H9 (cell line): ENCODE measurements at regions not wholly inside any gene's neighbourhood (a gene's known extent, or its start where the extent isn't known, plus 50 kb on each side); places are given as distances from the start of the nearest gene placed in this dataset.
A peak's percentile ranks its signal among the peaks of the same experiment; 100 is the strongest.

Experiments used
- DNase-seq: peaks from one replicate; pipeline ENCODE4 v3.0.0-alpha.2; 2017
- H2AFZ ChIP-seq: one replicate; pipeline ENCODE4 v1.6.1; 2013; ENCODE audit warnings: mild to moderate bottlenecking, low read length, control low read depth, moderate library complexity
- H2AK5ac ChIP-seq: 2 replicates; pipeline ENCODE4 v1.6.1; 2013; ENCODE audit warnings: low read length, control low read depth, mixed read lengths; ENCODE audit not compliant: insufficient read length
- H2BK120ac ChIP-seq: one replicate; pipeline ENCODE4 v1.6.1; 2013; ENCODE audit warnings: low read depth, mild to moderate bottlenecking, low read length, control low read depth, inconsistent platforms; ENCODE audit not compliant: poor library complexity, severe bottlenecking
- H2BK12ac ChIP-seq: 2 replicates; pipeline ENCODE4 v1.6.1; 2013; ENCODE audit warnings: low read length, control low read depth, mixed read lengths, low read depth; ENCODE audit not compliant: insufficient read length
- H2BK15ac ChIP-seq: 2 replicates; pipeline ENCODE4 v1.6.1; 2013; ENCODE audit warnings: low read depth, low read length, control low read depth
- H2BK20ac ChIP-seq: one replicate; pipeline ENCODE4 v1.6.1; 2013; ENCODE audit warnings: low read depth, mild to moderate bottlenecking, low read length, control low read depth, inconsistent platforms; ENCODE audit not compliant: poor library complexity, severe bottlenecking
- H2BK5ac ChIP-seq: 2 replicates; pipeline ENCODE4 v1.6.1; 2013; ENCODE audit warnings: low read length, control low read depth, mixed read lengths; ENCODE audit not compliant: insufficient read length
- H3K14ac ChIP-seq: 2 replicates; pipeline ENCODE4 v1.6.1; 2013; ENCODE audit warnings: low read length, control low read depth; ENCODE audit not compliant: insufficient read depth
- H3K18ac ChIP-seq: 2 replicates; pipeline ENCODE4 v1.6.1; 2013; ENCODE audit warnings: low read depth, mild to moderate bottlenecking, mixed read lengths, low read length, control low read depth; ENCODE audit not compliant: insufficient read length
- H3K23ac ChIP-seq: 2 replicates; pipeline ENCODE4 v1.6.1; 2013; ENCODE audit warnings: low read length, control low read depth, mixed read lengths, low read depth; ENCODE audit not compliant: insufficient read length
- H3K23me2 ChIP-seq: 2 replicates; pipeline ENCODE4 v1.6.1; 2013; ENCODE audit warnings: low read depth, mild to moderate bottlenecking, mixed read lengths, low read length, control low read depth; ENCODE audit not compliant: insufficient read length, poor library complexity, severe bottlenecking
- H3K27ac ChIP-seq: 2 replicates; pipeline ENCODE4 v1.5.1; 2013; ENCODE audit warnings: low read length, control low read depth, mixed read lengths, low read depth; ENCODE audit not compliant: insufficient read length
- H3K27me3 ChIP-seq: 2 replicates; pipeline ENCODE4 v1.6.1; 2013; ENCODE audit warnings: low read length, control low read depth, inconsistent platforms; ENCODE audit not compliant: insufficient read depth
- H3K4ac ChIP-seq: 2 replicates; pipeline ENCODE4 v1.6.1; 2013; ENCODE audit warnings: low read depth, mild to moderate bottlenecking, control low read depth, inconsistent platforms, low read length, moderate library complexity
- H3K4me1 ChIP-seq: 2 replicates; pipeline ENCODE4 v1.6.1; 2013; ENCODE audit warnings: low read length, control low read depth, inconsistent platforms; ENCODE audit not compliant: insufficient read depth
- H3K4me2 ChIP-seq: 2 replicates; pipeline ENCODE4 v1.6.1; 2013; ENCODE audit warnings: low read length, control low read depth, mixed read lengths; ENCODE audit not compliant: insufficient read length, insufficient read depth
- H3K56ac ChIP-seq: 2 replicates; pipeline ENCODE4 v1.6.1; 2013; ENCODE audit warnings: low read depth, mild to moderate bottlenecking, mixed read lengths, low read length, control low read depth; ENCODE audit not compliant: insufficient read length
- H3K79me1 ChIP-seq: 2 replicates; pipeline ENCODE4 v1.6.1; 2013; ENCODE audit warnings: low read depth, mild to moderate bottlenecking, moderate library complexity, low read length, control low read depth, inconsistent platforms; ENCODE audit not compliant: insufficient read depth, poor library complexity, severe bottlenecking
- H3K79me2 ChIP-seq: 2 replicates; pipeline ENCODE4 v1.6.1; 2013; ENCODE audit warnings: low read length, control low read depth, inconsistent platforms; ENCODE audit not compliant: insufficient read depth
- H3K9ac ChIP-seq: 2 replicates; pipeline ENCODE4 v1.6.1; 2013; ENCODE audit warnings: low read length, control low read depth, mixed read lengths; ENCODE audit not compliant: insufficient read length; ENCODE audit errors: extremely low read depth
- H3K9me3 ChIP-seq: one replicate; pipeline ENCODE4 v1.6.1; 2013; ENCODE audit warnings: low read depth, low read length, inconsistent platforms; ENCODE audit not compliant: control insufficient read depth
- H3T11ph ChIP-seq: one replicate; pipeline ENCODE4 v1.6.1; 2013; ENCODE audit warnings: mild to moderate bottlenecking, low read length, control low read depth, inconsistent platforms
- H4K20me1 ChIP-seq: one replicate; pipeline ENCODE4 v1.6.1; 2013; ENCODE audit not compliant: control insufficient read depth, insufficient read length, insufficient read depth
- H4K5ac ChIP-seq: 2 replicates; pipeline ENCODE4 v1.6.1; 2013; ENCODE audit warnings: low read depth, mild to moderate bottlenecking, mixed read lengths, low read length, control low read depth; ENCODE audit not compliant: insufficient read length
- H4K8ac ChIP-seq: replicated peaks from 2 replicates; pipeline ENCODE4 v1.6.1; 2013; ENCODE audit warnings: low read length, control low read depth, mixed read lengths, low read depth; ENCODE audit not compliant: insufficient read length
- H4K91ac ChIP-seq: 2 replicates; pipeline ENCODE4 v1.6.1; 2013; ENCODE audit warnings: low read depth, mild to moderate bottlenecking, moderate library complexity, mixed read lengths, low read length, control low read depth; ENCODE audit not compliant: insufficient read length
- H3K27ac Mint-ChIP-seq, 3 experiments: 2 replicates in 2 of 3; 3 replicates in 1 of 3; pipeline ENCODE4 v1.8.0; 2020 to 2021; ENCODE audit warnings: mixed read lengths in 3 of 3, mild to moderate bottlenecking in 1 of 3, moderate library complexity in 1 of 3
- H3K27me3 Mint-ChIP-seq: 2 replicates; pipeline ENCODE4 v1.8.0; 2021; ENCODE audit warnings: low read depth, mild to moderate bottlenecking, moderate library complexity, mixed read lengths
- H3K36me3 Mint-ChIP-seq, 3 experiments: 2 replicates in 2 of 3; 3 replicates in 1 of 3; pipeline ENCODE4 v1.8.0; 2020 to 2021; ENCODE audit warnings: low read depth in 3 of 3, mixed read lengths in 3 of 3; ENCODE audit not compliant: insufficient read depth in 1 of 3
- H3K4me1 Mint-ChIP-seq, 2 experiments: 2 replicates each; pipeline ENCODE4 v1.8.0; 2020; ENCODE audit warnings: mixed read lengths in 2 of 2
- H3K4me3 Mint-ChIP-seq, 2 experiments: 2 replicates in 1 of 2; 3 replicates in 1 of 2; pipeline ENCODE4 v1.8.0; 2020 to 2021; ENCODE audit warnings: mild to moderate bottlenecking in 2 of 2, mixed read lengths in 2 of 2, moderate library complexity in 1 of 2
- H3K9me3 Mint-ChIP-seq, 2 experiments: 2 replicates in 1 of 2; 3 replicates in 1 of 2; pipeline ENCODE4 v1.8.0; 2020; ENCODE audit warnings: mild to moderate bottlenecking in 2 of 2, mixed read lengths in 2 of 2, moderate library complexity in 1 of 2
- CTCF ChIP-seq: fragments of 200-600 bp; sonication (generic); conservative IDR thresholded peaks from 3 replicates; pipeline ENCODE4 v1.8.0; 2021; ENCODE audit warnings: antibody characterized with exemption, mild to moderate bottlenecking
- WGBS: extraction: QIAGEN DNeasy Blood & Tissue Kit; methylation state at CpG from one replicate; pipeline ENCODE4 v1.1.7; 2013; ENCODE audit warnings: missing lambda C conversion rate, low lambda C conversion rate, mixed read lengths; ENCODE audit not compliant: insufficient read length; ENCODE audit errors: extremely low coverage; 5-methylcytosine and 5-hydroxymethylcytosine counted together

- Histone ChIP-seq H4K91ac (no peak overlapping the region), H2BK120ac (no peak overlapping the region), H3K4me2 (no peak overlapping the region), H2AK5ac (no peak overlapping the region), H2BK12ac (no peak overlapping the region), H3K23me2 (no peaks in the 10 kb centered on the region), H2AFZ (no peak overlapping the region), H3K79me2 (no peaks in the 10 kb centered on the region), H3K27ac (no peak overlapping the region), H3K23ac (no peak overlapping the region), H3K18ac (no peak overlapping the region), H3K4me1 (no peaks in the 10 kb centered on the region), H3K9ac (no peak overlapping the region), H4K8ac (no peak overlapping the region), H2BK5ac (no peak overlapping the region), H3K56ac (no peak overlapping the region), H3T11ph (no peak overlapping the region), H2BK20ac (no peak overlapping the region), H3K79me1 (no peaks in the 10 kb centered on the region), H2BK15ac (no peak overlapping the region), H4K5ac (no peak overlapping the region), H3K9me3 (peaks cover 3% of the 10 kb centered on the region), H3K14ac (no peak overlapping the region), H4K20me1 (no peaks in the 10 kb centered on the region), H3K4ac (no peak overlapping the region), H3K27me3 (no peaks in the 10 kb centered on the region)
- no peak for DNase-seq
- Mint-ChIP-seq H3K27ac (peak overlapping the region in 1 of 3 experiments; percentile 15; a peak in 1 of 7 replicates), H3K36me3 (no peaks in the 10 kb centered on the region), H3K9me3 (peaks cover 2 to 3% of the 10 kb centered on the region in 2 experiments; a peak in 3 of 5 replicates), H3K4me3 (no peak overlapping the region), H3K4me1 (peaks cover 8 to 9% of the 10 kb centered on the region in 2 experiments; a peak in 3 of 4 replicates), H3K27me3 (peaks cover 2% of the 10 kb centered on the region; the same call in 1 of the 2 replicates)
- WGBS: no CpG with 5 or more reads among the region's 18 CpGs
- TF ChIP-seq CTCF: no peak
These were observed 87.7 kb downstream of the C16orf95 start for GRCh38 chr16:87229230-87230188.
